GM08714 (cell line): ENCODE measurements at regions not wholly inside any gene's neighbourhood (a gene's known extent, or its start where the extent isn't known, plus 50 kb on each side); places are given as distances from the start of the nearest gene placed in this dataset.

Experiments used
- H3K4me3 ChIP-seq: fragments of 200-500 bp; sonication (Bioruptor generic); 2 replicates; pipeline ENCODE4 v1.5.1; 2014; ENCODE audit warnings: mild to moderate bottlenecking, low read length, inconsistent platforms
- ZNF274 ChIP-seq: IDR thresholded peaks from 2 replicates; pipeline ENCODE4 v1.6.1; 2012; ENCODE audit warnings: mild to moderate bottlenecking, low read depth, low read length

DNA sequence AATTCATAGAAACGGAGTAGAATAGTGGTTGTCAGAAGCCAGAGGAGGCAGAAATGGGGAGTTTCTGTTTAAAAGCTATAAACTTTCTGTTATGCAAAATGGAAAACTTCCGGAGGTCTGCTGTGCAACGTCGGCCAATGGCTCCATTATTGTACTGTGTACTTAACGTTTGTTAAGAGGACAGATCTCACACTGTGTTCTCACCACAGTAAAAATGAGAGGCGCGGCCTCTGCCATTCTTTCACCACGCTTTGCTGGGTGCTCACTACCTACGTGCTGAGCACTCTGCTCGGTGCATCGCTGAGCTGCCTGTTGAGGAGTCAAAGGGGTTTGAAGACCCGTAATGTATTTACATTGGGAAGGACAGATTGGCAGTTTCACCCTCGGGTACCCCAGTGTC, 218.8 kb upstream of the B3GAT1 start:
- no peak overlapping the region for H3K4me3 ChIP-seq
- no peak for TF ChIP-seq ZNF274

DNA sequence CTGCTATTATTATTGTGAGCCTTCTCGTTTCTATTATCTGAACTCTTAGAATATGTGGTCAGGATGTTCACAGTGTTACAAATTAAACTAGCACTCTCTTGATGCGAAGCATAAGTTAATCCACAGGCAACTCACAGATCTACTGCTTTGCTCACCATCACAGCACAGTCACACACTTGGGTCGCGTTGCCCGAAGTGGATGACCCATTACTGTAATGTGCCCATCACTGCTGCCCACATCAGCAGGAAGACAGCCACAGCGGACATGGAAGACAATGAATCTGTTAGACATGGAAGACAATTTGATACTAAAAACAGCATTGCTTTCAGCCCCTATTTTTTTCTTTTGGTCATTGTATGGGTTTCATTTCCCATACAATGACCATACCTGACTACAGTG, 216.4 kb upstream of the B3GAT1 start:
- H3K4me3 ChIP-seq: no peak overlapping the region
- TF ChIP-seq ZNF274: no peak

DNA sequence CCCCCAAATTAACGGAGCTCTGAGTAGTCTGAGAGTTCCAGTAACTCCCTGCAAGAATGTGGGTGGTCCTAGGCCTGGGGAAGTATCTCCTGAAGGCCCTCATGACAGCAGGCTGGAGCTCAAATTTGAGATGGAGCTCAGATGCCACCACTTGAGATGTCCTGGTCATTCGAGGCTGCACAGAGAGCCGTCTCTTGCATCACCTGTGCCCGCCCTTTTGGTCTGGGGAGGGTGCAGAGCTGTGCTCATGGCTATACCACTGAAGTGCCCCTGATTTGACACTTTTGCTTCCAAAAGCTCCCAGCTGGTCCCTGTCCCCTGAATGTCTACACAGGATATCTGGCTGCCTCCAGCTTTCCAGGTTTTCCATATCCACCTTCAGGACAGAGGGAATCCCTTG, 214.0 kb upstream of the B3GAT1 start:
- H3K4me3 ChIP-seq: no peak overlapping the region
- no peak for TF ChIP-seq ZNF274

DNA sequence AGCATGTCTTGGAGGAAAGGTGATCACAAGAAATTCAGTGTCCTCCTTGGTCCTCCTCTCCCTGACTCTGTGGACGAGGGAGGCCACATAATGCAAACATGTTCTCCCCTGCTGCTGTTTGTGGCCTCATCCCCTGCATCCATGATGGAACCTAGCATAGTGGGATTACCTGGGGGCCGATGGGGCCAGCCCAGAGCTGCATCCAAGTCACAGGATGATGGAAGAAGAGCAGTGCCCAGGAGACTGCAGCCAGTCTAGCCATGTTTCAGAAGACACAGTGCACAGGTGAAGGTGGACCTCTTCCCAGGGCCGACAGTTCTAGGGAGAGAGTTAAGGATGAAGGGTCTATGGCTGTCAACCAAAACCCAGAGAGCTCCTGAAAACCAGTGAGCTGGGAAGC, 213.6 kb upstream of the B3GAT1 start:
- no peak overlapping the region for H3K4me3 ChIP-seq
- no peak for TF ChIP-seq ZNF274

DNA sequence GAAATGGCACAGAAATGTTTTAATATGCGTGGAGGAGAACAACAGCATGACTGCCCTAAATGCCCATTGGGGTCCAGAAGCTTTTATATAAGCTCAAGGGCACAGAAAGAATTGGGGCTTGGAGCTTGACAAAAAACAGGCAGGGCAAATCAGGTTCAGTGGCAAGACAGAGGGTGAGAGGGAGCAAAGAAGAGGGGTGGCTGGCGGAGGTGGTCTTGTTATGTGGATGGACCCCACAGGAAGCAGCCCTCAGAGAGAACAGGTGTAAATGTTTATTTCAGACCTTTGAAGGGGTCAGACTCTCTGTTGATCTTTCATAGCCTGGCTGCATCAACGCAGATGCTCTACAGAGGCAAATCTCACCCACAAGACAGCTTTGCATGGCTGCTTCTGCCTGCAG, 213.1 kb upstream of the B3GAT1 start:
- no peak overlapping the region for H3K4me3 ChIP-seq
- no peak for TF ChIP-seq ZNF274

DNA sequence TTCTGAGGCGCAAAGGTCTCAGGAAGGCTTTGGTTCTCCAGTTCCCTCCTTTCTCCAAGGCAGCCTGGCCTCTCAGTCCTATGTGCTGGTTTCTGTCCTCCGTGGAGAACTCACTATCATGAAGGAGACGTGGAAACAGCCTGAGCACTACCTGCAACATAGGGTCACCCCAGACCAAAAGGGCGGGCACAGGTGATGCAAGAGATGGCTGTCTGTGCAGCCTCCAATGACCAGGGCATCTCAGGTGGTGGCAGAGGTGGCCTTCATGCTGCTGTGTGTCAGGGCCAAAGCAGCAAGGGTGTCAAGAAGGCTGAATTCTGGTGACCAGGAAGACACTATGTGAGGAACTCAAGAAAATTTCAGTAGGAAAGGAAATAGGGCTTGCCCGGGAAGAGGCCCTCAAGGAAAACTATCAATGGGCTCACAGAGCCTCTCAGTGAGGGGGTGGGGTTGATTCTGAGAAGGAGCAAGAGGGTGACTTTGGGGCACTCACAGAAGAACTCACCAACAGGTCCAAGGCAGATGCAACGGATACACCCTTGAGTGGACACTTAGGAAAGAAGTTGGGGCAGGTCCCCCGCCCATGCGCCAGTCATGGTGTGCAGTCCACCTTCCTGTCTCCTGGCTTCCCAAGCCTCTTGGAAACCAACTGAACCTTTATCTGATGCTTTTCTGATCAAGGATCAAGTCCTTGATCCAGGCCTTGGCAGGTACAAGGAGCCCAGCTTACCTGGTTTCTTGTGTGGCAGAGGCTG, 212.3 kb upstream of the B3GAT1 start:
- TF ChIP-seq ZNF274: no peak
- no peak overlapping the region for H3K4me3 ChIP-seq

DNA sequence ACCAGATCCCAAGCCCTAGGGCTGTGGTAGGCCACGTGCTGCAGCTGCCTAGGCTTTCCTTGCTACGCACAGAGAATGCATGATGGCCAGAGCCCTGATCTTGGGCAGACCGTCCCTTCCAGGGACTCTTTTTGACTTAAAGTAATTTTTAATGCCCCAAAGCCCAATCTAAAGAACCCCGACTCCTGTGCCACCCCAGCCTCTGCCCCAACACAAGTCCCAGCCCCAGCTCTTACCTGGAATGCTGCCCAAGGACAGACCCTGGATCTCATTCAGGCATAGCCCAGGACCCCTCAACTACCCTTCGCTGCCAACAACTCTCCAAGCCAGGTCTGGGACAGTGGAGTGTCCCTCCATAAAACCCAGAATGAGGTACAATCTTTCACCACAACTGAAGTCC, 211.7 kb upstream of the B3GAT1 start:
- H3K4me3 ChIP-seq: no peak overlapping the region
- no peak for TF ChIP-seq ZNF274

DNA sequence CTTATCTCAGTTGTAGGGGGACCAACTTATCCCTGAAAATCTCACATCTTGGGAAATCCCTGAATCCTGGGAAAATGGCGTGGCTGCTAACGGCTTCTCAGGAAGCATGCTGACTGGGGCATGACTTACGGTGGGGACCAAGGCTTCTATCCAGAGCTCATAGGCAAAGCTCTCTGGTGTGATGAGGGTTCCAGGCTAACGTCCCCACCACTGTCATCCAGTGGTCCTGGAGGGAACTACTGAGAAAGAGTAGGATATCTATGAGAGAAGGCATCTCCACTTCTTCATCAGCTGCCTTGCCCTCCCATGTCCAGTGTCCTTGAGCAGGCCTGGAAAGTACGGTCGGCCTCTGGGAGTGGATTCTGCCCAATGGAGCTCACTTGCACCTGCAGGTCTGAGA, 210.4 kb upstream of the B3GAT1 start:
- no peak for TF ChIP-seq ZNF274
- no peak overlapping the region for H3K4me3 ChIP-seq

DNA sequence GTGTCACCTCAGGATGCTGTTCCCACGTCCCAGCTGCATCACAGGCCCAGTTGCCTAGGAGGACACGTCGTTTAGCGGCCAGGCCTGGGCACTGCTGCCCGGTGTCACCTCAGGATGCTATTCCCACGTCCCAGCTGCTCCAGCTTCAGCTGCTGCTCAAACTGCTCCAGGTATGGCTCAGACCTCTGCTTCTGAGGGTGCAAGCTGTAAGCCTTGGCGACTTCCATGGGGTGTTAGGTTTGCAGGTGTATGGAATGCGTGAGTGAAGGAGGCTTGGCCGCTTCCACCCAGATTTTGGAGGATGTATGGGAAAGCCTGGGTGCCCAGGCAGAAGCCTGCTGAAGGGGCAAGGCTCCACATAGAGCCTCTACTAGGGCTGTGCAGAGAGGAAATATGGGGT, 205.3 kb upstream of the B3GAT1 start:
- no peak overlapping the region for H3K4me3 ChIP-seq
- no peak for TF ChIP-seq ZNF274

DNA sequence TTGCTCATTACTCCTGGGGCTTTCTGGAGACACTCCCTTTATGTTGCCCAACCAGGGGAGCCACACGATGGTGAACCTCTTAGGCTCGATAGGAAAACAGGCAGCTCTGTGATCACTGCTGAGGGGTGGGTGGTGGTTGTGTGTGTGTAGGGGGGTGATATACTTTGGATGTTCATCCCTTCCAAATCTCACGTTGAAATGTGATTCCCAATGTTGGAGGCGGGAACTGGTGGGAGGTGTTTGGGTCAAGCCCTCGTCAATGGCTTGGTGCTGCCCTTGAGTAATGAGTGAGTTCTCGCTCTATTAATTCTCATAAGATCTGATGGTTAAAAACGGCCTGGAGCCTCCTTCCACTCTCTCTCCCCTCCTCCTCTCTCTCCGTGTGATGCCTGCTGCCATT, 204.0 kb upstream of the B3GAT1 start:
- no peak overlapping the region for H3K4me3 ChIP-seq
- no peak for TF ChIP-seq ZNF274

DNA sequence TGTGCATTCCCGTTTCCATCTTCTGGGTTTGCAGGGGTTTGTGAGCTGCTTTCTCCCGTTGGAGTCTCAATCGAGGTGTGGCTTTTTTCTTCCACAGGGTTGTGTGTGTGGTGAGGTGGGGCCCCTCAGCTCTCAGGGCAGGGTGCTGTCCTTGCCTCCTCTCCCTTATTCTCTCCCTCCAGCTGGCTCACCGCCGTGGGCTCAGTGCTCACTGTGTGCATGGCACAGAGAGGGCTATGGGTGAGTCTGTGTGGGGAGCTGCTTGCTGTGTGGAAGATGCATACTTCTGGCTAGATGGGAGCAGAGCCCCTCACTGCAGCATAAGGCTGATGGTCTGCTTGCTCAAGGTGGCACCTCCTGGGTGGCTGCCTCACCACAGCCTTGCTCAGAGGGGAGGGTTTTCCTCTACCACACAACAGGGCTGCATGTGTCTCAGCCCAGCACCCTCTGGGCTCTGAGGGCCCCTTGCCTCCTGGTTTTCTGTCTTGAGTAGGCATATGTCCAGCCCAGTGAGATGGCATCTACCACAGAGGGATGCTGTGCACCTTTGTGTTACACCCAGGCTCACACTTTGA, 203.1 kb upstream of the B3GAT1 start:
- TF ChIP-seq ZNF274: no peak
- no peak overlapping the region for H3K4me3 ChIP-seq

DNA sequence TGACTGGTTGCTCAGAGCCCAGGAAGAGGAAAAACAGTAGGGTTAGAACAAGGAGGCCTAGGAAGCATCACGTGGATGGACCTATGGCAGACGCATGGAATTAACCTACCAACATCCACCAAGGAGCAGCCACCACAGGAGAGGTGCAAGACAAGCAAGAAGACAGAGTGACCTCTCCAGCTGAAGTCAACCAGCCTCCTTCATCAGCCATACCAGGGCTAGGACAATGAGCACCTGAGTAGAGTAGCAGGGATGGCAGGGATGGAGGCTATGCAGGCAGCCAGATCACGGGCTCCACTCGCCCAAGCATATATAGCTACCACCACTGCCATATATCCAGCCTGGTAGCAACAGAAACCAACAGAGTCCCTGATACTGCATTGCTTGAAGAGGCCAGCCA, 202.1 kb upstream of the B3GAT1 start:
- no peak overlapping the region for H3K4me3 ChIP-seq
- no peak for TF ChIP-seq ZNF274

DNA sequence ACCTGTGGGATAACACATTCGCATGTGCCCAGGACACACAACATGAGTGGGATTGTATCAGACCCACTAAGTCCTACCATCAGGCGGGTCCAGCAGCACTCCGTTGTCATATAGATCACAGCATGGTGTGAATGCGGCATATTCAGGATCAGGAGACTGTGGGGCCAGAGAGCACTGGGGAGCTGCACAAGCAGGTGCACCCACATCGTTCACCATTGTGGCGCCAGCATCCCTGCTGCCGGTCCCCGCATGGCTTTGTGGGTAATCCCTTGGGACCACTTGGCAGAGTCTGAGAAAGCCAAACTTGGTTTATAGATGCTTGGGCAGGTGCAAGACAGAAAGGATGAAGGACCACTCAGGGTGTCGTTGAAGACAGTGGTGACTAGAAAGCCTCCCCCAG, 201.6 kb upstream of the B3GAT1 start:
- TF ChIP-seq ZNF274: no peak

DNA sequence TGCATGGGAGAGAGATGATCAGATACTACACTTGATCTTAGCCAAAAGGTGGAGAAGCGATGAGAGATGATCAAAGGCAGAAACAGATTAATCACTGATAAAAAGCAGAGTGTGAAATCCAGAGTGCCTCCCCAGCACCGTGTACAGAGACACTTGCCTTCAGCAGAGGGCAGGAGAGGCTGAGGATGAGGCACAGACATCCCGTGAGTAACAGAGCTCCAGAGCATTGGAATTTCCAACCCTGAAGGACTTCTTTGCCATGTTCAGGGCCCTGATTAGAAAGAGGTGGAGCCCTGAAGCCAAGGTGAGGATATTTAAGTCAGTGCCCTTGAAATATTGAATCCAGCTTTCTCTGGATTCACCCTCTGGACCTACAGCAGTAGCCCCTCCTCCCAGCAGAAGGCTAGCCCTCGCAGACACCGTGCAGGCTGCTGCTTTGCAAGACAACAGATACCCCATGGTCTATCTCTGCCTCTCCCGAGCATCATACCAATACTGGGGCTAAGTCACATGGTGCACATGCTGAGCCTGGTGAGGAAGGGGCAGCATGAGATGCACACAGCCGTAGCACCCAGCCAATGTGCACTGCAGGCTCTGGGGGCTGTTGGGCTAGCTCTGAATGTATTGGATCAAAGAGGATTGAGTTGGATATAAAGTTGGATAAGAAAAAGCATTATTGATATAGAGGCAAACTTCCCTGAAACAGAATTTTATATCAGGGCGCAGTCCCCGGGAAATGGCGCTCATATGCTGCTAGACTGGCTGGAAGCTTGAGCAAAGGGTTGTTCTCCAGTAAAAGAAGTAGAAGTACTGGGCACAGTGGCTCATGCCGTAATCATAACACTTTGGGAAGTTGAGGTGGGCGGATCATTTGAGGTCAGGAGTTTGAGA, 200.3 kb upstream of the B3GAT1 start:
- H3K4me3 ChIP-seq: no peak overlapping the region
- TF ChIP-seq ZNF274: no peak

More for the DNA sequence above, 201.6 kb upstream of the B3GAT1 start:
- no peak overlapping the region for H3K4me3 ChIP-seq

DNA sequence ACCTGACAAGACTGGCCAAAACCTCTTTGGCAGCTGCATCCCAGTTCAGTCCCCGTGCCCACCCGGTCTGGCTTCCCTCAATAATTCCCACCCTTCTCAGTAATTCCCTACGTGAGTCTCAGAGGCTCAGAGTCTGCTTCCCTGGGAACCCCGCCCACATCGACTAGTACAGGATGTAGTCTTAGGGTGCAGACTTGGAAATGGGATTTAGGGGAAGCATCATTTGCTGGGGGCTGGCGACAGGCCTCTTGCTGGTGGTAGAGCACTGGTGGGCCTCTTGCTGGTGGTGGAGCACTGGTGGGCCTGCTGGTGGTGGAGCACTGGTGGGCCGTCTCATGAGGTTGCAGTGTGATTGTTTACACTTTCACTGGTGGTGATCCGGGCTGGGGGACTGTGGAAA, 199.5 kb upstream of the B3GAT1 start:
- TF ChIP-seq ZNF274: no peak
- no peak overlapping the region for H3K4me3 ChIP-seq
